ENCODE measurements at regions not wholly inside any gene's neighbourhood (a gene's known extent, or its start where the extent isn't known, plus 50 kb on each side); places are given as distances from the start of the nearest gene placed in this dataset.
"Not testable (repeated sequence)": the region's sequence is repeated elsewhere in the genome, so short reads cannot be mapped to it uniquely, and the experiment has no call there.

- no peak for DNase-seq (ENCODE audit: low spot score)
Observed at GRCh38 chr22:44650806-44651205, 51.2 kb upstream of the PRR5 start.

- DNase-seq (ENCODE audit: low spot score): no peak
Observed at GRCh38 chr22:44648821-44649565, 53.0 kb upstream of the PRR5 start.

- DNase-seq (ENCODE audit: low spot score): no peak
Observed at GRCh38 chr22:44648085-44648820, 53.8 kb upstream of the PRR5 start.

GRCh38 chr22:44647141-44647540, 54.9 kb upstream of the PRR5 start:
- DNase-seq (ENCODE audit: low spot score): no peak

- DNase-seq (ENCODE audit: low spot score): no peak
Observed at GRCh38 chr22:44646668-44647067, 55.3 kb upstream of the PRR5 start.

GRCh38 chr22:44646141-44646540, 55.9 kb upstream of the PRR5 start:
- no peak for DNase-seq (ENCODE audit: low spot score)

- no peak for DNase-seq (ENCODE audit: low spot score)
Observed at GRCh38 chr22:44645531-44645930, 56.5 kb upstream of the PRR5 start.

GRCh38 chr22:44645083-44645482, 56.9 kb upstream of the PRR5 start:
- DNase-seq (ENCODE audit: low spot score): no peak

- DNase-seq (ENCODE audit: low spot score): not testable (repeated sequence)
Observed at GRCh38 chr22:44643526-44644101, 58.4 kb upstream of the PRR5 start.

- no peak for DNase-seq (ENCODE audit: low spot score)
Observed at GRCh38 chr22:44642096-44642644, 59.8 kb upstream of the PRR5 start.

GRCh38 chr22:44640618-44641155, 61.3 kb upstream of the PRR5 start:
- no peak for DNase-seq (ENCODE audit: low spot score)

GRCh38 chr22:44639891-44640617, 62.0 kb upstream of the PRR5 start:
- no peak for DNase-seq (ENCODE audit: low spot score)

- no peak for DNase-seq (ENCODE audit: low spot score)
Observed at GRCh38 chr22:44638971-44639760, 62.8 kb upstream of the PRR5 start.

GRCh38 chr22:44636502-44637206, 65.3 kb upstream of the PRR5 start:
- DNase-seq (ENCODE audit: low spot score): not testable (repeated sequence)

- DNase-seq (ENCODE audit: low spot score): not testable (repeated sequence)
Observed at GRCh38 chr22:44635567-44635966, 66.4 kb upstream of the PRR5 start.

GRCh38 chr22:44634426-44635321, 67.3 kb upstream of the PRR5 start:
- DNase-seq (ENCODE audit: low spot score): no peak

- DNase-seq (ENCODE audit: low spot score): no peak
Observed at GRCh38 chr22:44633647-44634046, 68.4 kb upstream of the PRR5 start.

GRCh38 chr22:44632541-44633396, 69.2 kb upstream of the PRR5 start:
- DNase-seq (ENCODE audit: low spot score): no peak

All from hematopoietic multipotent progenitor cell treated with erythropoietin and hydrocortisone succinate and interleukin-3 and kit ligand, for 17 days (in vitro differentiated cells).